ENCODE measurements at regions not wholly inside any gene's neighbourhood (a gene's known extent, or its start where the extent isn't known, plus 50 kb on each side); places are given as distances from the start of the nearest gene placed in this dataset.

DNA sequence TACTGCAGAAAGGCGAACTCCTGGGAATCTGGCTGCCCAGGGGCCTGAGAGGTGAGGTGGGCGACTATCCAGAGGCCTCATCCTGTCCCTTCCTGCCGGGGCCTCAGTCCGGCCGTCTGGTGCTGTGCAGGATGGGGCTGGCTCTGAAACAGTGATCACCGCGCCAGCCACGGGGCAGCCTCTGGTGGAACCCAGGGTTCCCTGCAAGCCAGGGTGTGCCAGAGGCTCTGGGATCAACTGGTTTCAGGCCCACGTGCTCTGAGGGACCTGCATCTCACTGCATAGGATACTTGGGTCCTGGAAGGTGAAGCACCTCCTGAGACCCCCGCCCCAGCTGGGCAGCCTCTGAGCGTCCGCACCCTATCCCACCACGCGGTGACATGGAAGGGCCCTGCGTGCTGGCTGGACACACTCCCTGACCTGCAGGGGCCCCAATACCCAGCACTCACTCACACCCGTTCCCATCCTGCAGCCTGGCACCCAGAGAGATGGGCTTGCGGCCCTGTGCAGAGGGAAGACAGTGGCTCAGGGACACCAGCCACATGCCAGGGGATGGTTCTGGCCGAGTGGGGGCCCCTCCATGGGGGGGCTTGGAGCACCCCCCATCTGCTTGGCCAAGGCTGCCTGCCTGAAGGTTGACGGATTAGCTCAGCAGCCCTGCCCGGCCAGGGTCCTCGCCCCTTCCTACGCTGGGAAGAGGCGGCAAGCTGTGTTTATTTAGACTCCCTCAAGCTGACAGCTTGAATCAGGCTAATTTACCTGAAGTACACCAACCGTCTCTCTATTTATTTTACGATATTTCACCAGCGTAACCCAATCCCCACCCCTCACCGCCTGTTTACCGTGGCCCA lies 64.3 kb upstream of the TTC34 start:
- DNase-seq (ENCODE audit: insufficient read length, low spot score) (no peak), FAIRE-seq (no peak)

DNA sequence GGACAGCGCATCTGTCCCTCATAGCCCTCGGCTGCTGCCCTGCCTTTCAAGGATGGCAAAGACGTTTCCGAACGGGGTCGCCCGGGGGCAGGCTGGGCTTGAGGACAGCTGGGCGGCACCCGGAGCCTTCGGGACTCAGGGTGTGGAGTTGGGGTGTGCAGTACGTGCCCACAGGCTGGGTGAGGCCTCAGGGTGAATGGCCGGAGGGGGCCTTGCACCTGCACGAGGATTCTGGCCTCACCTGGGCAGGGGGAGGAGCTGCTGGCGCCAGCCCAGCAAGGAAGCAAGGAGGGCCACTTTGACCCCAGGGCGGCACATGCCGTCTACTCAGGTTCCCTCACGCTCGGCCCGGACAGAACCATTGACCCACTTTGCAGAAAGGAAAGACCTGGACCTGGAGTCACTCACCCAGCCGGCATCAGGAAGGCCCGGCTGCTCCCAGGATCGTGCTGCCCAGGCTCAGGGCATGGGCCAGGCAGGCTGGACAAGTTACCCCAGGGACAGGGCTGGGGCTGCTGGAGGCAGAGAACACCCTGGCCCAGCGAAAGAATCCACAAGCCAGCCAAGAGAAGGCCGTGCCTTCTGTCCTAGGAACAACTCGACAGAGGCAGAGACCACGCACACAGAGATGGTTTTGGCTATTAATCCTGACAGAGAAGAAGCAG lies 65.1 kb upstream of the TTC34 start:
- no peak for FAIRE-seq
- DNase-seq (ENCODE audit: insufficient read length, low spot score): no peak

DNA sequence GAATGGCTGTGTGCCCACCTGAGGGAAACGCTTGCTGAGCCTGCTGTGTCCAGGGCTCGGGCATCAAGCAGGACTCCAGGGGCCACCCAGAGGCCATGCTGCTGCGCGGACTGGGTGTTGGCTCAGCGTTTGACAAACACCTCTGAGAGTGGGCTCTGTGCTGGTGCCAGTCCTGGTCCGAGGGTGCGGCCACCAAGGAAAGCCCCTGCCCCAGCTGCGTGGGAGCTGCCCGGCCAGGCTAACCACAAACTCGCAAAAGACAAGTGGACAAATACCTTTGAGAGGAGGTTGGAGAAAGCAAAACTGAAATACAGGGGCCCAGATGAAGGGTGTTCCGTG lies 65.6 kb upstream of the TTC34 start:
- FAIRE-seq: no peak

DNA sequence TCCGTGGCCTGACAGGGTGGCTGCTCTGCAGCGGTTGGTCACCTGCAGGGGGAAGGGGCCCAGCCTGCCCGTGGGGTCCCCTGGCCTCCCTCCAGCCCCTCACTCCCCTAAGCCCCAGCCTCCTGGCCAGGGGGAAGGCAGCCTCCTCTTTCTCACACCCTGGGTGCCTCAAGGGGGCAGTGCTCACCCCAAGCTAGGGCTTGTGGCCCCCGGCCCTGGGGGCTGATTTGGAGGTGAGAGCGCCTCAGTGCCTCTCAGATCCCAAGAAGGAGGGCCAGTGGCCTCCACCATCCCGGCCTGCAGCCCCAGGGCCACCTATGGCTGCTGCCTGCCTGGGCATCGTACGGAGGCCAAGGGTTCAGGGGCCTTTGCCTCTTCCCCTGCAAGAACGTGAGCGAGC lies 66.4 kb upstream of the TTC34 start:
- FAIRE-seq (no peak), DNase-seq (ENCODE audit: insufficient read length, low spot score) (no peak)

More for the DNA sequence above, 65.6 kb upstream of the TTC34 start:
- no peak for DNase-seq (ENCODE audit: insufficient read length, low spot score)

DNA sequence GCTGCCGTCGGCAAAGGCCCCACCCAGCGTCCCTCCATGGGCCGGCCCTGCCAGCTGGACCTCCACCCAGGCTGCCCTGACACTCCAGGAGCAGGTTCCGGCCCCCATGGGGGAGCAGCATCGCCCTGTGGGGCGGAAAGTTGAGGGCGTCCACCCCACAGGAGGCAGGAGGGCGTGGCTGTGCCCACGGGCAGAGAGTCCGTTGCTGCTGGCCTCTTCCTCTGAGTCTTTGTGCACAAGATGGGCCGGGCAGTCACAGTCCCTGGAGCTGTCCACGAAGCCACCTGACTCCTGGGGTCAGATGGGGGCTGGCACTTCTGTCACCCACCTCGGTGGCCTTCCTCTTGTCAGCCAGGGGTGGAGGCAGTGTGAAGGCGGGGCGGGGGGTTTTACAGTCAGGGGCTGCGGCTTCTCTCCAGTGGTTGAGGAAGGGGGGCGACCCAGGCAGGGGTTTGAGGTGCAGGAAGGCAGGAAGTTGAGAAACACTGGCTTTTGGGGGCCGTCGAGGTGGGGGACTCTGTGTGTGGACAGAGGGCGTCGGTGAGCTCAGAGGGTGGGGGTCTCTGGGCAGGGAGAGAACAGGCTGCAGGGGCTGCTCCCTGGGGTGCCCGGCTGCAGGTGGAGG lies 67.2 kb upstream of the TTC34 start:
- no peak for DNase-seq (ENCODE audit: insufficient read length, low spot score)
- no peak for FAIRE-seq

DNA sequence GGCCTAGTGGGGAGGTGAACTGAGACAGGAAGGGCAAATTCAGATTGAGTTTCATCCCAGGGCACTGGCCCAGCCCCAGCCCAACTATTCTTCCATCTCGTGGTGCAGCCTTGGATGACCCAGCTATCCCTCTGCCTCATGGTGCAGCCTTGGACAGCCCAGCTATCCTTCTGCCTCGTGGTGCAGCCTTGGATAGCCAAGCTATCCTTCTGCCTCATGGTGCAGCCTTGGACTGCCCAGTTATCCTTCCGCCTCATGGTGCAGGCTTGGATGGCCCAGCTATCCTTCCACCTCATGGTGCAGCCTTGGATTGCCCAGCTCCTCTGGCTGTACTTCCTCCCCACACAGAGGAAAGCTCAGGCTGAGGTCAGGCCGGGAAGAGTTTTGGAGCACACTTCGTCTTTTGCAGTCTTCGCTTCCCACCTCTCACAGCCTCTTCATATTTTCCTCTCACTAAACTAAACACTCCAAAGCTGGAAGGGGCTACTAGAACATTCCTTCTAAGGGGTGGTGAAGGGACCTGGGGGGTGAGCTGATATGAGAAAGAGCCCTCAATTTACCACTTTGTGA lies 69.8 kb upstream of the TTC34 start:
- no peak for FAIRE-seq
- DNase-seq (ENCODE audit: insufficient read length, low spot score): no peak

DNA sequence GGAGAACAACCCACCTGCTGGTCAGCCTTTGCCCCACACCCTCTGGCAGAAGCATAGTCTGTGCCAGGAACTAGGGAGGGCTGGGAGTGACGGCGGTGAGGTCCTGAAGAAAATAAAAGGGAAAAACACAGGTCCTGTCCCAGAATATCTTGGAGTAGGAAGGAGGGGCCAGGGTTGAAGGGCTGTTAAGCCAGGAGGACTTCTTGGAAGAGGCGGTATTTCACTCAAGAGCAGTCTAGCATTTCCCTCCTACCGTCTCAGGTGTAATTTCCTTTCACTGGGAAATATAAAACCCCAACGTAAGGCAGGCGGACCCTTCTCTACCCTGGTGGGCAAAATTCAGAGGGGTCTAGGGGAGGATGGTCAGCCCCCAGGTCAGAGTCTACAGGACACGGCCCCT lies 72.7 kb upstream of the TTC34 start:
- DNase-seq (ENCODE audit: insufficient read length, low spot score) (no peak), FAIRE-seq (no peak)

DNA sequence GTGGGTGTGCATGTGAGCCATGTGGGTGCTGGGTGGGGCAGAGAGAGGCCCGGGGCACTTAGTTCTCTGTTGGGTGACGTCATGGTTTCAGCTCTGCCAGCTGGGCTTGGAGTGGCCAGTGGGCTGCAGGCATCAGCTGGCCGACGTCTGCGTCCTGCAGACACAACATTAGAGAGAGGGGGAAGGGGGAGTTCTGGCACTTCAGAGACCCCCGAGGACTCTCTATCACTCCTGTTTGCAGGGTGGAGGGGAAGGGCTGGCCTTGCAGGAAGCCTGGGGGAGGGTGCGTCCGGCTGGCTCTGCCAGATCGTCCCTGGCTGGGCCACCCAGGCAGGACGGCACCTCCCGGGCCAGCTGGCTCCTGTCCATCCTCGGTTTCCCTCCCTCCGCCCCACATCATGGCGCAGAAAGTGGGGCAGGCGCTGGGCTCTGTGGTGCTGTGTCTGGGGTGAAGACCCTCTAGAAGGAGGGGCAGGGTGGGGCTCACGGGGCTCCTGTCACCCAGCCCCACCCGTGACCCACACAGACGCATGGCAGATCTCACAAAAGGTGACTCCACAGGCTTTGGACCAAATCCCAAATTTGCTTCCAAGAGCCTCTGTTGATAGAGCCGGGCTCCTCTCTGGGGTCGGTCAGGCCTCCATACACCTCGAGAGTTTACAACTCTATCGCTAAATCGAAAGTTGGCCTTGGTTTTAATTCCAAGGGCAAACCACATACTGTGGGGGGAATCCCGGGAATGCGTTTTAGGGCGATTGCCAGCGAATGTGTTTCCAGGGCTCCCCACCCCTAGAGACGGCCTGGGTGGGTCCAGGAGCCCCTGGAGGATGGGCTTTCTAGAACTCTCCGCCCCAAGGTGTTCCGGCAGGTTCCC lies 73.4 kb upstream of the TTC34 start:
- no peak for DNase-seq (ENCODE audit: insufficient read length, low spot score)
- no peak for FAIRE-seq

DNA sequence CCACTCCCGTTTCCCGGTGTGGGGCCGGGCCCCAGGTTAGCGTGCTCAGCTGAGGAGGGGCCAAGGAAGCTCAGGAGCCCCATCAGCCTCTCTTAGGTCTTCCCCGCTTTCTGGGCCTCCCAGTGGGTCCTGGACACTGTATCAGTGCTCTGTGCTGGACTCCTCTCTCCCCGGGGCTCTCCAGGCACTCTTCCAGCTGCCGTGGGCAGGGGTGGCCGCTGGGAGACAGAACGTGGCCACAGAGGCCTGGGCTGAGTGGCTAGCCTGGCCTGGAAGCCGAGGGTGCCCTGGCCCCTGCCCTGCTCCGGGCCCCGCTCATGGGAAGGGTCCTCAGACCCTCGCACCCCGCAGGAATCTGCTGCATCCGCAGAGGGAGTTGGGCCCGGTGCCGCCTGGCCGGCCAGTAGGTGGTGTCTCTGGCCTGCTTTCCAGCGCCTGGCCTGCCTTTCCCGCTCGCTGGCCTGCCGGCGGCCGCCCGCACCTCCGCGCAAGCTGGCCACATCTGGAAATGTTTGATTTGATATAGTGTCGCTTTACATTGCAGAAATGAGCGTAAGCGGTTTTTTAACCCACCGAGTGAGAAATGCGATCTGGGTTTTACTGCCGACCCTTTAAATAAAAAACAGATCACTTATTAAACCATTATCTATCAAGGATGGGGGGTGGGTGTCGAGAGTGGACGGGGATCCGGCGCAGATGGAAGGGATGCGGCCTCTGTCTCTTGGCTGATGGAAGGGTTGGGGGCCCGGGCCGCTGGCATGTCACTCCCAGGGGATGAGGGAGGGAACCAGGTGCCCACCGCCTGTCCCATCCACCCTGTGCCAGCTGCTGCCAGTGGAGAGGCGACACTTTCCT lies 74.4 kb upstream of the TTC34 start:
- FAIRE-seq (no peak), DNase-seq (ENCODE audit: insufficient read length, low spot score) (no peak)

DNA sequence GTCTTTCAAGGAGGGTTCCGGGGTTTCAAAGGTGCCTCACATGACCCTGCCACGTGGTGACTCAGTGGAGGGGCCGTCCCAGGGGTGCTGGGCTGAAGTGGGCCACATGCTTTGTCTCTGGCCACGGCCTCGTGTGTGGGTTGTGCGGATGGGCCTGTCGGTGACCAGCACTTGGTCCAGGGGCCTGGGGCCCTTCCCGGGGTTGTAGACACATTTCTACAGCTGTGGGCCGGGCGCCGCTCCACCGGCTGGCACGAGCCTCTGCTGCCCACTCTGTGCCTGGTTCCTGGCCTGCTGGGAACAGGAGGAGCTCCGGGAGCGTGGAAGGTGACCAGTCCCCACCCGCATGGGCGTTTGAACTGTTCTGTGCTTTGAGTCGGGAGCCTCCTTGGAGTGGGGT lies 75.4 kb upstream of the TTC34 start:
- FAIRE-seq (no peak), DNase-seq (ENCODE audit: insufficient read length, low spot score) (no peak)

DNA sequence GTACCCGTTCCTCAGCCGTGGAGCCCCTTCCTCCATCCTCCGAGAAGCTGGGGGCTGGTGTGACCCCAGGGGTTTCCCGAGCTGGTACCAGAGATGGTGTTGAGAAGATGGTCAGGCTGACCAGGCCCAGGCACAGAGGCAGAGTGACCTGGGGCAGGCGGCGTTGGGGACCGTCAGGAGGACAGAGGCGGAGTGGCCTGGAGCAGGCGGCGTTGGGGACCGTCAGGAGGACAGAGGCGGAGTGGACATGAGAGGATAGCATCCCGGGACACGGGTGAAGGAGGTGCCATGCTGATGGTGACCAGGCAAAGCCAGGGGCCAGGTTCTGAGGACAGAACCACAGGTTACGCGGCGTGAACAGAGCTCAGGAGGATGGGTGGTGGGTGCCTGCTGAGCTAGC lies 75.9 kb upstream of the TTC34 start:
- no peak for DNase-seq (ENCODE audit: insufficient read length, low spot score)
- FAIRE-seq: no peak

DNA sequence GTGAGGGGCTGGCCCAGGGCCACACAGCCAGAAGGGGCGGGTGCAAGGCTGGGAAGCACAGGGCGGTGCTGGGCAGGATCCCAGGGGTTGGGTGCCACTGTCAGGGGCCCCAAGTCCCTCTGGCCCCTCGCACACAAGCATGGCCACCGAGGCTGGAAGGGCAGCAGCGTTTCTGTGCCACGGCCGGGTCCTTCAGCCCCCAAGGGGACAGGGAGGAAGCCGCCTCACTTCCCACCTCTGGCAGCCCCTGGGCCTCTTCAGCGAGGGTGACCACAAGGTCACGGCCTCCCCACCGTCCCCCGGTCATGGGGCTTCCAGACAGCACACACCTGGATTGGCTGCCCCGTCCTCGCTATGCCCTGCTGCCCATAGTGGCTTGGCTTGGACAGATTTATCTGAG lies 77.1 kb upstream of the TTC34 start:
- FAIRE-seq: no peak
- DNase-seq (ENCODE audit: insufficient read length, low spot score): no peak

DNA sequence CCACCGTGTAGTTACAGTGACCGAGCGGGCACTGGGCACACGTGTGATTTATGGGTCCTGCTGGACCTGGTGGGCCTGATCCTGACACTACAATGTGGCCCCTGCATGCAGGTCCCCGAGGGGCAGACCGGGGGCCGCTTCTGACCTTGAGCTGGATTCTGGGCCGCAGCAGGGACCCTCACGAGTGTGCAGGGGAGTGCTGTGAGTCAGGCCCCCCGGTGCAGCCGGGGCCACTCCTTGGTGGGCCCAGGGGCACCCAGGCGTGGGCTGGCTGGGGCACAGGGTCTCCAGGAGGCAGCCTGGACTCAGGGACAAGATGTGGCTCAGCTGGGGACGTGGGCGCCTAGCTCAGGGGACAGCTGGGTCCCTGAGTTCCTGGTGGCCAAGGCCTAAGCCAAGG lies 77.5 kb upstream of the TTC34 start:
- DNase-seq (ENCODE audit: insufficient read length, low spot score): no peak
- no peak for FAIRE-seq

DNA sequence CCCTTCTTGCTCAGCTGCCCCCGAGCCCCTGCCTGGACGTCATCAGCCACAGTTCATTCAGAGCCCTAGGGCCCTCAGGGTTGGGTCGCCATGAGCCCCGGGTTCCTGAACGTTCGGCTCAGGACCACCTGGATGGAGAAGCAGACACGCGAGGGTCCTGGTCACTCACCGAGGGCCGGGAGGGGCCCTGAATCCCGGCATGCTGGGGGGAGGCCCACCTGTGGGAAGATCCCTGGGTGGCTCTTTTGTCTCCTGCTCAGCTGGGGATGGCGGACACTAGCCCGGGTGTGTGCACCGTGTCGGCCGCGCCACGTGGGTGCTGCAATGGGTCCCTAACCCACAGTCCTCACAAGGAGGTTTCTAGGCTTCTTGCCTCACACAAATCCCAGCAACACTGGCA lies 78.1 kb upstream of the TTC34 start:
- FAIRE-seq (no peak), DNase-seq (ENCODE audit: insufficient read length, low spot score) (no peak)

DNA sequence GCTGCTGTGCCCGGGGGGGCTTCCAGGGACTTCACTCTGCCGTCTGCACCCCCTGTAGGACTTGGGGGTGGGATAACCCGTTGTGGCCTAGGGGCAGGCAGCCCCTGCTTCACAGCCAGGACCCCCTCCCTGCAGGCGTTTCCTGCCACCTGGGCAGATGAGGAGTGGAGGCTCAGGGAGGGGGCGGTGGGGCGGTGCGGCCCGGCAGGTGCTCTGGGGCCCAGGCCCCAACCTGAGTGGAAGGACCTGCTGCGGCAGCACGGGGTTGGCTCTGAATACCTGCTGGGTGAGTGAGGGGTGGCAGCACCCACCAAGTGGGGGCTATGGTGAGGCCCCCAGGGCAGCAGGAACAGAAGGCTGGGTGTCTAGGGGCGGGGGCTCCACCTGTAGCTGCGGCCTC lies 78.6 kb upstream of the TTC34 start:
- no peak for FAIRE-seq
- DNase-seq (ENCODE audit: insufficient read length, low spot score): no peak

DNA sequence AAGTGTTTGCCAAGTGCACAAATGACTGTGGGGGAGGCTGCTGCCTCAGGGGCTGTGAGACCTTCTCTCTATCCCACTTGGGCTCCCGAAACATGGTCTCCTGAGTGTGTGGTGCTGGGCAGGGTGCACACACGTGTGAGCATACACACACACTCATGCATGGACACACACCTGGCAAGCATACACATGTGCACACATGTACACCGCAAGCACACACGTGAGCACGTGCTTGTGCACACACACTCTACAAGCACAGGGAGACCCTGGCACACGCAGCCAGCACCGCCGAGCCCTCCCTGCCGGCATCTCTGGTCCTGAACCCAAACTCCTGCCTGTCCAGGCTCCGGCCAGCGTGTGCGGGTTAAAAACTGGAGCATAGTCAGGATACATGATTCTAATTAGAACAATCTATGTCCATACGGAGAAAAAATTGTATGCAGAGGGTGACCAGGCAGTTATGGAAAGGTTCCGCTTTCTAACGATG lies 79.4 kb upstream of the TTC34 start:
- no peak for DNase-seq (ENCODE audit: insufficient read length, low spot score)
- FAIRE-seq: no peak

DNA sequence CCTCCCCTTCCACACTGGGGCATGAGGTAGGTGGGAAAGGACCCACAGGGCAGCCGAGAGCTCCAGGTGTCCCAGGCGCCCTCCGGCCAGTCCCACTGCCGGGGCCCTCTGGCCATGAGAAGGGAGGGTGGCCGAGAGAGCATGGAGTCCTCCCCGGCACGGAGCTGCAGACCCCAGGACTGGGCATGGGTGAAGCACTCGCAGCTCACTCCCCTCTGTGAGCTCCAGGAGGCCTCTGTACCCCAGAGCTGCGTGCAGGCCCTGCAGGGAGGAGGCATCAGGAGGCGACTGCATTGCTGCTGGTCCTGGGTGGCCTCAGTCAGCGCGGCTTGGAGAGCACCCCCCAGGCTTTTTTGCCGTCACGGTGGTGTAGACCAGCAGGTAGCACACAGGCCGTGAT lies 80.1 kb upstream of the TTC34 start:
- FAIRE-seq: no peak
- DNase-seq (ENCODE audit: insufficient read length, low spot score): no peak

DNA sequence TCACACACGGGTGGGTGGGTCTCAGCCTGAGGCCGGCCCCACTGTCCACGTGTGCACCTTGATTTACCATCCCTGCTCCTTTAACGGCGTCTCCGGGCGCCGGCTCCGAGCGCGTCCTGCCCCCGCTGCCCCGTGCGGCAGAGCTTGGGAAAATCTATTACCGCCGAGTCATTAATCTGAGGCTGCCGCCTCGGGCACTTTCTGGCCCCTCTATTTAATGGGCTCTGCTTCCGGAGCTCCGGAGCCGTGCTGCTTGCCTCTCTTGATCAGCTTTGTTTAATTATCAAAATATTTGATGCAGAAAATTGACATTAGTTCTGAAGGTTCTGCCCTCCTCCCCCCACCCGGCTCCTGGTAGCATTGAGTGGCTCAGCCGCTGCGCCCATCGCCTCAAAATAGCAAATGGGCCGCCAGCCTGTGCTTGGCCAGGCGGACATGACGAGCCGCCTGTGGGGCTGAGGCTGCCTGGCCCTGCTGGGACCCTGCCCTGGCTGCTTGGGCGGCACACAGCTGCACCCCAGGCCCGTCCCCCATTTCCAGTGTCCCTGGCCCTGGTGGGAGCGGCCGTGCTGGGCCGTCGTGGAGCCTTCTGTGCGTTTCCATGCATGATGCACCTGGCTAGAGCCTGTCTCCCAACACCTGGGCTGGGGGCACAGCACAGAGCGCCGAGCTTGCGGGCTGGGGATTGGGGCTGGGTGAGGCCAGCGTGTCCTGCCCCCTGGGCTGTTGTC lies 81.6 kb upstream of the TTC34 start:
- no peak for FAIRE-seq
- no peak for DNase-seq (ENCODE audit: insufficient read length, low spot score)

DNA sequence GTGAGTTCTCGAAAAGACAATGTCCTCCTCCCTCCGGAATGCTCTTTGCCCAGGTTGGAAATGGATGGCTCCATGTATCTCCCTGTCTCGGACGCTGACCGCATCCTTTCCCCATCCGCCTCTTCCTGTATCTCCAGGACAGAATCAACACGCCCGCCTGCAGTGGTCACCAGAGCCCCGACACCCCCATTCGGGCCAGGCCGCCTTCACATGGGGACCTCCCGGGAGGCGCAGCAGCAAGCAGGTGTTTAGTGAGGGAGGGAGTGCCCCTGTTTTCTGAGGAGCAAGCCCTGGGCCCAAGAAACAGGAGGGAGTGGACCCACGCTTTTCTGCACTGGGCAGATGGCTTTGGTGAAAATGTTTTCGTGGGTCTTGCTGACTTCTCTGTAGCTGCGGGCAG lies 83.5 kb upstream of the TTC34 start:
- no peak for DNase-seq (ENCODE audit: insufficient read length, low spot score)
- FAIRE-seq: no peak
